Heart left ventricle (tissue), 13 donors: ENCODE measurements at regions not wholly inside any gene's neighbourhood (a gene's known extent, or its start where the extent isn't known, plus 50 kb on each side); places are given as distances from the start of the nearest gene placed in this dataset.

ENCODE experiments used
- POLR2A ChIP-seq, 2 donors: fragments of 450-650 bp; IDR thresholded peaks; one replicate each; pipeline ENCODE4 v1.6.1; 2017; ENCODE audit warnings: antibody characterized with exemption in 2 of 2, mild to moderate bottlenecking in 2 of 2, moderate library complexity in 2 of 2
- TF ChIP-seq, protein P1 (sequence below), 12 donors: fragments of 200-600 bp; sonication (generic) in 4 of 12; IDR thresholded peaks; one replicate each; pipeline versions ENCODE4 v1.5.0 to v1.8.0; 2018 to 2022; ENCODE audit warnings: antibody characterized with exemption in 12 of 12, mild to moderate bottlenecking in 5 of 12
- donor health status: ischemic (EF 13 %, LVEDD 7.1; RV severe dilation, severe dysfunction).
- donor health status: DM: no; HTN: yes; CAD: no.
- donor health status: DM: no; HTN: no; CAD: no.
- donor health status: ischemic (EF 25% LVEDD 6.9; RV normal size, moderate dysfunction).
- donor health status: ischemic (EF 25% LVEDD 5.7; RV mildly dilated, moderate dysfunction).
- donor health status: ischemic (EF 35%, LVEDD 5.7; RV mildly dilated, moderate dysfunction).
- donor health status: nonischemic (EF 11% LVEDD 7.7; RV severe dilation, severe dysfunction).
- donor health status: DM: yes; HTN: yes; CAD: no.
- donor health status: PGD.
- donor health status: ischemic (EF 29% LVEDD 5.4; RV normal size, mild dysfunction).
- donor health status: nonischemic (EF 23%, LVEDD 6.1; RV moderate dilation, normal function).

DNA sequence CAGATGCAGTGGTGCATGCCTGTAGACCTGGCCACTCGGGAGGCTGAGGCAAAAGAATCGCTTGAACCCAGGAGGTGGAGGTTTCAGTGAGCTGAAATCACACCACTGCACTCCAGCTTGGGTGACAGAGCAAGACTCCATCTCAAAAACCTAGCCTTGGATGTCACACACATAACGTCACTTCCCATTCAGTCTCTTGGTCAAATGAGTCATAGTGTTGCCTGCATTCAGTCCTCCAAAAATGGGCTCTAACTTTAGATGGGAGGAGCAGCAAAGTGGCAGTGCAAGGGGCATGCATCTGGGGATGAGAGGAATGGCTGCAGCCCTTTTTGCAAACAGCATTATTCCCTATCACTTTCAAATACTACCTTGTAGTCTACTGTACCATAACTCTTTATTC lies 62.9 kb upstream of the AGBL1 start:
- TF ChIP-seq POLR2A (IDR thresholded peaks at IDR 0.05), result no peak
- TF ChIP-seq, protein P1, sequence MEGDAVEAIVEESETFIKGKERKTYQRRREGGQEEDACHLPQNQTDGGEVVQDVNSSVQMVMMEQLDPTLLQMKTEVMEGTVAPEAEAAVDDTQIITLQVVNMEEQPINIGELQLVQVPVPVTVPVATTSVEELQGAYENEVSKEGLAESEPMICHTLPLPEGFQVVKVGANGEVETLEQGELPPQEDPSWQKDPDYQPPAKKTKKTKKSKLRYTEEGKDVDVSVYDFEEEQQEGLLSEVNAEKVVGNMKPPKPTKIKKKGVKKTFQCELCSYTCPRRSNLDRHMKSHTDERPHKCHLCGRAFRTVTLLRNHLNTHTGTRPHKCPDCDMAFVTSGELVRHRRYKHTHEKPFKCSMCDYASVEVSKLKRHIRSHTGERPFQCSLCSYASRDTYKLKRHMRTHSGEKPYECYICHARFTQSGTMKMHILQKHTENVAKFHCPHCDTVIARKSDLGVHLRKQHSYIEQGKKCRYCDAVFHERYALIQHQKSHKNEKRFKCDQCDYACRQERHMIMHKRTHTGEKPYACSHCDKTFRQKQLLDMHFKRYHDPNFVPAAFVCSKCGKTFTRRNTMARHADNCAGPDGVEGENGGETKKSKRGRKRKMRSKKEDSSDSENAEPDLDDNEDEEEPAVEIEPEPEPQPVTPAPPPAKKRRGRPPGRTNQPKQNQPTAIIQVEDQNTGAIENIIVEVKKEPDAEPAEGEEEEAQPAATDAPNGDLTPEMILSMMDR (IDR thresholded peaks at IDR 0.05), result no peak
